KMS-11 (cell line): ENCODE measurements at regions not wholly inside any gene's neighbourhood (a gene's known extent, or its start where the extent isn't known, plus 50 kb on each side); places are given as distances from the start of the nearest gene placed in this dataset.

Source experiments
- H2AFZ ChIP-seq: fragments of 200-600 bp; sonication (generic); 2 replicates; pipeline ENCODE4 v1.6.1; 2016; ENCODE audit warnings: antibody characterized with exemption, mixed run types, low read depth
- H3K27ac ChIP-seq: fragments of 200-600 bp; sonication (generic); 2 replicates; pipeline ENCODE4 v1.6.1; 2016; ENCODE audit warnings: mild to moderate bottlenecking, mixed run types
- H3K27me3 ChIP-seq: fragments of 200-600 bp; sonication (generic); 2 replicates; pipeline ENCODE4 v1.6.1; 2017; ENCODE audit warnings: mild to moderate bottlenecking, low read depth, mixed run types, moderate library complexity; ENCODE audit not compliant: insufficient read depth
- H3K36me3 ChIP-seq: fragments of 200-600 bp; sonication (generic); 2 replicates; pipeline ENCODE4 v1.6.1; 2017; ENCODE audit warnings: mild to moderate bottlenecking, mixed run types; ENCODE audit not compliant: insufficient read depth
- H3K4me1 ChIP-seq: fragments of 200-600 bp; sonication (generic); 2 replicates; pipeline ENCODE4 v1.6.1; 2016; ENCODE audit warnings: mild to moderate bottlenecking, low read depth, mixed run types; ENCODE audit not compliant: poor library complexity, severe bottlenecking
- H3K4me2 ChIP-seq: fragments of 200-600 bp; sonication (generic); 2 replicates; pipeline ENCODE4 v1.7.0; 2016; ENCODE audit warnings: mild to moderate bottlenecking, mixed run types
- H3K4me3 ChIP-seq: fragments of 200-600 bp; sonication (generic); IDR thresholded peaks from 2 replicates; pipeline ENCODE4 v1.6.1; 2017; ENCODE audit warnings: low read depth, low read length, mixed read lengths; ENCODE audit not compliant: insufficient read depth
- H3K79me2 ChIP-seq: fragments of 200-600 bp; sonication (generic); 2 replicates; pipeline ENCODE4 v1.6.1; 2016; ENCODE audit warnings: low read depth, mixed run types; ENCODE audit not compliant: insufficient read depth
- H3K9ac ChIP-seq: fragments of 200-600 bp; sonication (generic); 2 replicates; pipeline ENCODE4 v1.6.1; 2016; ENCODE audit warnings: mild to moderate bottlenecking, mixed run types
- H4K20me1 ChIP-seq: fragments of 200-600 bp; sonication (generic); 2 replicates; pipeline ENCODE4 v1.6.1; 2016; ENCODE audit warnings: mild to moderate bottlenecking, mixed run types; ENCODE audit not compliant: insufficient read depth
- TF ChIP-seq, protein P1 (sequence below): fragments of 200-600 bp; sonication (generic); conservative IDR thresholded peaks from 2 replicates; pipeline ENCODE4 v1.6.1; 2017; ENCODE audit warnings: low read depth, mild to moderate bottlenecking, antibody characterized with exemption, low read length, moderate library complexity, mixed read lengths

DNA sequence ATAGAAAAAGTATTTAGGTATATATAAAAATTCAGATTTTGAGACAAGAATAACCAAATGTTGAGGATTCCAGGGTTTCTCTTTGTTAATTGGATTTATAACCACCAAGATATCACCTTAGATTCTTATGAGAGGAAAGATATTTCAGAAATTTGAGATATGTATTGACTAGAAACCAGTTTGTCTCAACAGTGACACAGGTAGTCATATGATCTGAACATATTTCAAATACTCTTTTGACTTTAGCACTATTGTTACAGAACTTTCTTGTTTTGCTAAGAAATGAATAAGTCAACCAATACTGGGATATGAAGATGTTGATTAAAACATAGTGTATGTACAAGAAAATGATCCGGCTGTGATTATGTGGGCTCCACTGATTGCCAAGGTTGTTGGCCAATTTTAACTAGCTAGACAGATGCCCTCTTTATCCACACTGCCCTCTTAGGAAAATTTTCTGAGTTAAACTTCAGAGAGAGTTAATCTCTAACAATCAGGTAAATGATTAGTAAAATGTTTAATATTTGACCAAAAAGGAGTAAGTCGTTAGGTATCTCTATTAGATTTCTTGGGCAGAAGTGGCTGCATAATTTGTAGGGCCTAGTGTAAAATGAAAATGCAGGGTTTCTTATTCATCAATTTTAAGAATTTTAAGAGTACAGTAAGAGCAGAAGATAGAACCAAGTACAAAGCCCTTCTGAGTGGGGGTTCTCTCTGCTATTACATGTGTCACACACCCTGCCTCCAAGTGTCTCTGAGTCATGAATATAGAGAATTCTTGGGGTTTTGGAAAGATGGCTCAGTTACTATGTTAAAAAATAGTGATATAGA lies 376.0 kb downstream of the TFEC start:
- H3K79me2 ChIP-seq: no peaks in the 10 kb centered on the region
- no peak overlapping the region for H3K4me2 ChIP-seq
- no peaks in the 10 kb centered on the region for H3K36me3 ChIP-seq
- H3K27me3 ChIP-seq: no peaks in the 10 kb centered on the region
- H3K9ac ChIP-seq: no peak overlapping the region
- H3K4me3 ChIP-seq: no peak overlapping the region
- no peak overlapping the region for H2AFZ ChIP-seq
- H3K27ac ChIP-seq: no peak overlapping the region
- no peaks in the 10 kb centered on the region for H3K4me1 ChIP-seq
- TF ChIP-seq, protein P1, sequence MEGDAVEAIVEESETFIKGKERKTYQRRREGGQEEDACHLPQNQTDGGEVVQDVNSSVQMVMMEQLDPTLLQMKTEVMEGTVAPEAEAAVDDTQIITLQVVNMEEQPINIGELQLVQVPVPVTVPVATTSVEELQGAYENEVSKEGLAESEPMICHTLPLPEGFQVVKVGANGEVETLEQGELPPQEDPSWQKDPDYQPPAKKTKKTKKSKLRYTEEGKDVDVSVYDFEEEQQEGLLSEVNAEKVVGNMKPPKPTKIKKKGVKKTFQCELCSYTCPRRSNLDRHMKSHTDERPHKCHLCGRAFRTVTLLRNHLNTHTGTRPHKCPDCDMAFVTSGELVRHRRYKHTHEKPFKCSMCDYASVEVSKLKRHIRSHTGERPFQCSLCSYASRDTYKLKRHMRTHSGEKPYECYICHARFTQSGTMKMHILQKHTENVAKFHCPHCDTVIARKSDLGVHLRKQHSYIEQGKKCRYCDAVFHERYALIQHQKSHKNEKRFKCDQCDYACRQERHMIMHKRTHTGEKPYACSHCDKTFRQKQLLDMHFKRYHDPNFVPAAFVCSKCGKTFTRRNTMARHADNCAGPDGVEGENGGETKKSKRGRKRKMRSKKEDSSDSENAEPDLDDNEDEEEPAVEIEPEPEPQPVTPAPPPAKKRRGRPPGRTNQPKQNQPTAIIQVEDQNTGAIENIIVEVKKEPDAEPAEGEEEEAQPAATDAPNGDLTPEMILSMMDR: no peak
- H4K20me1 ChIP-seq: no peaks in the 10 kb centered on the region

DNA sequence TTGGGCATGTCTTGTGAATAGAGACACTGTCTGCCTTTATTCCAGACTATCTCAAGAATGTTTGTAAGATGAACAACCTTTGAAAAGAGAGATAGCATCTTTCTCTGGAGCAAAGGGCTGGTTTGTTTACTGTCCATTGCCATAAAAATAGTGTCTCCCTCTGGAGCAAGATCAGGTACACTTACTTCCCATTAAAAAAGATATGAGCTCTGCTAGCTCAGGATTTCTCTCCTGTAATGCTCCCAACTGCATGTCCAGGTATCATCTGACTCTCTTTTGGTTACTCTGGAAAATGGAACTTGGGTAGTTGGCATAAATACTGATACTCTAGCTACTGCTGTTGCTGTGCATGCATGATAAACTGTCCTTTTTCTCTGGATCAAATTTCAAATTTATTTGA lies 381.1 kb downstream of the TFEC start:
- Histone ChIP-seq H3K27me3 (no peaks in the 10 kb centered on the region), H3K4me2 (no peak overlapping the region), H3K9ac (no peak overlapping the region), H3K36me3 (no peaks in the 10 kb centered on the region), H3K4me3 (no peak overlapping the region), H3K27ac (no peak overlapping the region), H3K4me1 (no peaks in the 10 kb centered on the region), H3K79me2 (no peaks in the 10 kb centered on the region), H4K20me1 (no peaks in the 10 kb centered on the region), H2AFZ (no peak overlapping the region)
- TF ChIP-seq, protein P1: no peak

DNA sequence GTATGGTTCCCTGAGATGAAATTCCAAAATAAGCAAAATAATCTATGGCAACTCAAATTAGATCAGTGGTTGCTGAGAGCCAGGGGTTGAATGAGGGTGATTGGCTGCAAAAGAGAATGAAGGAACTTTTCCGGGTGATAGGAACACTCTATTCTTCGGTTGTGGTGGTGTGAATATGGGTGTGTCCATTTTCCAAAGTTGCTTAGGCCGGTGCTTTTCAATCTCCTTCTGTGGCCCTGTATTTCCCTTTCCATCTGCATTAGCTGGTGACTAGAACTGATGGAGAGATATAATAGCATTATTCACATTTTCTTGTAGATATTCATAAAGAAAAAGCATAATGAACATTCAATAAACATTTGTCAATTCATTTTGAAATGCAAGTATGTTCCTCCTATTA lies 382.9 kb downstream of the TFEC start:
- no peak overlapping the region for H3K27ac ChIP-seq
- H4K20me1 ChIP-seq: no peaks in the 10 kb centered on the region
- H3K4me1 ChIP-seq: no peaks in the 10 kb centered on the region
- TF ChIP-seq, protein P1: no peak
- no peaks in the 10 kb centered on the region for H3K79me2 ChIP-seq
- no peak overlapping the region for H3K9ac ChIP-seq
- no peaks in the 10 kb centered on the region for H3K36me3 ChIP-seq
- no peak overlapping the region for H2AFZ ChIP-seq
- H3K4me2 ChIP-seq: no peak overlapping the region
- H3K27me3 ChIP-seq: no peaks in the 10 kb centered on the region
- no peak overlapping the region for H3K4me3 ChIP-seq

DNA sequence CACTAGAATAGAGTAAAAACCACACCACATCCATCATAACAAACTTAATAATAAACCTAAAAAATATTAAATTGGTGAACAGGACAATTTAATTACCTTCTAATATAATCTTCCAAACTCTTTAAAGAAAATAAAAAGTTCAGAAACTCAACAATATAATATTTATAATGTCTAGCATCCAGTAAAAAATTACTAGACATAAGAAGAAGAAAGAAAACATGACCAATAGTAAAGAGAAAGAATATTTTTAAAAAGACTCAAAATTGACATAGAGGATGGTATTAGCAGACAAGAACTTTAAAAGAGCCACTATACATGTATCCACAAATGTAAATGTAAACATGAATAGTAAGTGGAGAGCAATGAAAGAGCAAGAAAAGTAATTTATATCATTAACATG lies 388.4 kb downstream of the TFEC start:
- Histone ChIP-seq H3K27ac (no peak overlapping the region), H3K79me2 (no peaks in the 10 kb centered on the region), H2AFZ (no peak overlapping the region), H4K20me1 (no peaks in the 10 kb centered on the region), H3K9ac (no peak overlapping the region), H3K27me3 (no peaks in the 10 kb centered on the region), H3K4me2 (no peak overlapping the region), H3K4me1 (no peaks in the 10 kb centered on the region), H3K36me3 (no peaks in the 10 kb centered on the region), H3K4me3 (no peak overlapping the region)
- TF ChIP-seq, protein P1: no peak
